Transverse colon (tissue), 4 donors: ENCODE measurements at regions not wholly inside any gene's neighbourhood (a gene's known extent, or its start where the extent isn't known, plus 50 kb on each side); places are given as distances from the start of the nearest gene placed in this dataset.

Experiments
- DNase-seq: peaks from one replicate; pipeline ENCODE4 v3.0.0-alpha.2; 2019
- H3K27ac ChIP-seq, 4 donors: fragments of 200-600 bp; sonication (generic); 2 replicates each; pipeline ENCODE4 v1.5.1; 2016 to 2018; ENCODE audit warnings: inconsistent platforms in 4 of 4
- H3K27me3 ChIP-seq: fragments of 200-600 bp; sonication (generic); 2 replicates; pipeline ENCODE4 v1.5.1; 2017; ENCODE audit warnings: inconsistent platforms
- H3K36me3 ChIP-seq, 4 donors: fragments of 200-600 bp; sonication (generic); 2 replicates each; pipeline ENCODE4 v1.5.1; 2017 to 2019; ENCODE audit warnings: inconsistent platforms in 4 of 4
- H3K4me1 ChIP-seq, 4 donors: fragments of 200-600 bp; sonication (generic); 2 replicates each; pipeline ENCODE4 v1.5.1; 2017 to 2020; ENCODE audit warnings: inconsistent platforms in 4 of 4
- H3K4me3 ChIP-seq, 4 donors: fragments of 200-600 bp; sonication (generic); 1 replicate in 1 of 4; 2 replicates in 3 of 4; pipeline versions ENCODE4 v1.5.1 to v1.6.1; 2017 to 2019; ENCODE audit warnings: inconsistent platforms in 4 of 4
- H3K9me3 ChIP-seq, 2 donors: fragments of 200-600 bp; sonication (generic); 2 replicates each; pipeline ENCODE4 v1.5.1; 2017 to 2019; ENCODE audit warnings: inconsistent platforms in 2 of 2
- EP300 ChIP-seq: sonication (generic); formaldehyde crosslinking; IDR thresholded peaks from one replicate; pipeline ENCODE4 v1.6.1; 2017; ENCODE audit warnings: antibody characterized with exemption, low read depth
- POLR2A ChIP-seq: fragments of 450-650 bp; IDR thresholded peaks from one replicate; pipeline ENCODE4 v1.6.1; 2016; ENCODE audit warnings: antibody characterized with exemption, mild to moderate bottlenecking, moderate library complexity
- POLR2AphosphoS5 ChIP-seq, 3 donors: sonication (generic); formaldehyde crosslinking; IDR thresholded peaks; one replicate each; pipeline ENCODE4 v1.6.1; 2016; ENCODE audit warnings: antibody characterized with exemption in 3 of 3
- WGBS, 2 donors: methylation state at CpG; one replicate each; pipeline ENCODE4 v1.1.5; 2018; ENCODE audit warnings: low coverage in 1 of 2; 5-methylcytosine and 5-hydroxymethylcytosine counted together
- in situ Hi-C, 4 donors: fragments of 200-750 bp; cut with MboI; loops; one replicate each; pipeline versions ENCODE4 v1.15.0 to v1.15.1; 2017; ENCODE audit warnings: low sequenced_read_pairs in 3 of 4, low pct_ligation_motif_present in 1 of 4, low pct_unique_long_range_greater_than_20kb in 1 of 4
- intact Hi-C: fragments of 100-400 bp; cut with DNase I; formaldehyde crosslinking; loops from one replicate; pipeline ENCODE4 v1.15.1; 2023; ENCODE audit warnings: low total_unique reads
- TF ChIP-seq, protein P1 (sequence below), 5 experiments: fragments of 200-600 bp in 3 of 5; fragments of 450-650 bp in 2 of 5; sonication (generic) in 3 of 5; IDR thresholded peaks; 1 replicate in 2 of 5; 2 replicates in 3 of 5; pipeline ENCODE4 v1.5.1; 2016 to 2017; ENCODE audit warnings: antibody characterized with exemption in 5 of 5, inconsistent platforms in 3 of 5, mild to moderate bottlenecking in 2 of 5, moderate library complexity in 1 of 5

DNA sequence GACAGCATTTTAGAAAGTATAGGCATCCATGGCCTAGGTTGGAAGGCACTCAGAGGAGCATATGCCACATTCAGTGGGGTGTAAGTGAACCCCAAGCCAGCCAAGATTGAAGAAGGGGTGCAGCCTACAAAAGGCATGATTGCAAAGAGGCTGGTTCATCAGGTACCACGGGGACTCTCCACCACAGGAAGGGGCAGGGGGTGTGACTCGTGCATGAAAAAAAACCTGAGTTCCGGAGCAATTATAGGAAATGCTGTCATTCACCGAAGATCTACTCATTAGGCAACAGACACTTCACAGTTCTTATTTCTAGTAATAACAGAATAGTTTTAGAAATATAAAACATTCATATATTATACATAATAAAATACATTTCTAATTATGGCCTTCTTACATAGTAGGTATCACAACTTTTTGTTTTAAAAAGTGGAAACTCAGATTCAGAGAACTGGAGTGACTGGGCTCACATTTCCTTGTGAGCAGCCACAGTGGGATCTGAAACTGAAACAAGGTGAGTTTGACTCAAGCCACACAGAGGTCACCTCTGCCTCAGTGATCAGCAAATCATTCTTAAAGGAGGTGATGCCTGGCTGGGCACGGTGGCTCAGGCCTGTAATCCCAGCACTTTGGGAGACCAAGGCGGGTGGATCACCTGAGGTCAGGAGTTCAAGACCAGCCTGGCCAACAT lies 188.4 kb upstream of the GYPC start:
- in situ Hi-C loops = no loop called here
- H3K4me3 ChIP-seq = no peak overlapping the region
- no peak overlapping the region for H3K27ac ChIP-seq
- intact Hi-C loops = no loop called here
- TF ChIP-seq, protein P1, sequence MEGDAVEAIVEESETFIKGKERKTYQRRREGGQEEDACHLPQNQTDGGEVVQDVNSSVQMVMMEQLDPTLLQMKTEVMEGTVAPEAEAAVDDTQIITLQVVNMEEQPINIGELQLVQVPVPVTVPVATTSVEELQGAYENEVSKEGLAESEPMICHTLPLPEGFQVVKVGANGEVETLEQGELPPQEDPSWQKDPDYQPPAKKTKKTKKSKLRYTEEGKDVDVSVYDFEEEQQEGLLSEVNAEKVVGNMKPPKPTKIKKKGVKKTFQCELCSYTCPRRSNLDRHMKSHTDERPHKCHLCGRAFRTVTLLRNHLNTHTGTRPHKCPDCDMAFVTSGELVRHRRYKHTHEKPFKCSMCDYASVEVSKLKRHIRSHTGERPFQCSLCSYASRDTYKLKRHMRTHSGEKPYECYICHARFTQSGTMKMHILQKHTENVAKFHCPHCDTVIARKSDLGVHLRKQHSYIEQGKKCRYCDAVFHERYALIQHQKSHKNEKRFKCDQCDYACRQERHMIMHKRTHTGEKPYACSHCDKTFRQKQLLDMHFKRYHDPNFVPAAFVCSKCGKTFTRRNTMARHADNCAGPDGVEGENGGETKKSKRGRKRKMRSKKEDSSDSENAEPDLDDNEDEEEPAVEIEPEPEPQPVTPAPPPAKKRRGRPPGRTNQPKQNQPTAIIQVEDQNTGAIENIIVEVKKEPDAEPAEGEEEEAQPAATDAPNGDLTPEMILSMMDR (IDR thresholded peaks at IDR 0.05) = no peak
- TF ChIP-seq POLR2A (no peak), POLR2AphosphoS5 (IDR thresholded peaks at IDR 0.05) (no peak), EP300 (no peak)
- WGBS, 2 donors = 58 to 81% methylated on average over 4 to 6 of the region's 6 CpGs
- no peaks in the 10 kb centered on the region for H3K9me3 ChIP-seq
- no peaks in the 10 kb centered on the region for H3K36me3 ChIP-seq
- no peak for DNase-seq
- no peaks in the 10 kb centered on the region for H3K27me3 ChIP-seq
- no peaks in the 10 kb centered on the region for H3K4me1 ChIP-seq

DNA sequence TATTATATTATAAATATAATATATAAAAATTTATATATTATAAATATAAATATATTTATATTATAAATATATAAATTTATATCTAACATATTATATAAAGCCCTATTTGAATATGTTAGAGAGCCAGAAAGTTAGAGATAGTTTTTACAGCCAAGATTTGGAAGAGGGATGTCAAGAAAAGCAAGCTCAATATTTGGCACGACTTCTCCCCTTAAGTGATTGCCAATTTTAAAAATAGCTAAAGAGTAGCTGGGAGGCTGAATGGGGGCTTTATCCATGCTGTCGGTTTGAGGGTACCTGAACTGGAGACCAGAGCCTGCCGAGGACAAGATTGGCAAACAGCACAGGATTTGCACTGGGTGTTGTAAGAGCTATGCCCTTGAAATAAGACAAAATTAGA lies 180.9 kb upstream of the GYPC start:
- TF ChIP-seq, protein P1 (IDR thresholded peaks at IDR 0.05) = no peak
- TF ChIP-seq EP300 (no peak), POLR2A (no peak), POLR2AphosphoS5 (IDR thresholded peaks at IDR 0.05) (no peak)
- 57 to 78% methylated on average over 3 of the region's 3 CpGs for WGBS, 2 donors
- Histone ChIP-seq H3K4me1 (no peaks in the 10 kb centered on the region), H3K9me3 (no peaks in the 10 kb centered on the region), H3K4me3 (no peak overlapping the region), H3K27me3 (no peaks in the 10 kb centered on the region), H3K36me3 (no peaks in the 10 kb centered on the region), H3K27ac (no peak overlapping the region)
- in situ Hi-C loops (no loop called here), intact Hi-C loops (no loop called here)
- no peak for DNase-seq

DNA sequence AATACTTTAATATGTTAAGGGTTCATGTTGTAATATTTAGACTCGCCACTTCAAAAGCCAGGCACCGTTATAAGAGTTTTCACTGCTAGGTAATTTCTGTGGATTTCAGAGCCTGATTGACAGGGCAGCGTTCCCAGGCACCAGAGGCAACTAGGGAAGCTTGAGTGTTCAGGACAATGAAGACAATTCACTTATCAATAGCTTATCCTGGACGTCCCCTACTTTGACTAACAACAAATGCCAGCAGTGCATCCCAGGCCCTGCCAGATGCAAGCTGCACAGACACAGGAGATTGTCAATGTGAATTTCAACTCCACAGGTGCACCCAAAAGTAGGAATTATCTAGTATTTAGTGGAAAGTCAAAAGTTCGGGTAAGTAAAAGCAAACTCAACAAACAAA lies 179.3 kb upstream of the GYPC start:
- Histone ChIP-seq H3K4me3 (no peak overlapping the region), H3K27ac (no peak overlapping the region), H3K27me3 (no peaks in the 10 kb centered on the region), H3K9me3 (no peaks in the 10 kb centered on the region), H3K36me3 (no peaks in the 10 kb centered on the region), H3K4me1 (no peaks in the 10 kb centered on the region)
- WGBS, 2 donors = 46 to 52% methylated on average over 5 of the region's 5 CpGs
- no peak for DNase-seq
- in situ Hi-C loops = no loop called here
- intact Hi-C loops = no loop called here
- TF ChIP-seq, protein P1 (IDR thresholded peaks at IDR 0.05) = no peak
- TF ChIP-seq POLR2AphosphoS5 (IDR thresholded peaks at IDR 0.05) = no peak
- no peak for TF ChIP-seq POLR2A
- TF ChIP-seq EP300 = no peak

DNA sequence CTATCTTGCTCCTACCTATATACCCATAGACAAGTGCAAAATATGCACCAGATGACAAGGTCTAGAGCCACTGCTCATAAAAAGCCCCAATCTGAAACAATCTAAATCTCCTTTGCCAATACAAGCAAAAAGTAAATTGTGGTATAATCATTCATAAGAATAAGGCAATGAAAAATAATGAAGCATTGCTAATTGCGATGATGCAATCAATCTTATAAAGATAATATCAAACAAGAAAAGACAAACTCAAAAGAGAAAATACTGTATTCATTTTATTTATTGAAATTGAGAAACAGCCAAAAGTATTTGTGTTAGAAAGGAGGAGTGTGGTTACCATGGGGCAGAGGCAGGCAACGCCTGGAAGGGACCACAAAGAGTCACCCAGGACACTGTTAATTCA lies 175.9 kb upstream of the GYPC start:
- Histone ChIP-seq H3K27me3 (no peaks in the 10 kb centered on the region), H3K36me3 (no peaks in the 10 kb centered on the region), H3K9me3 (no peaks in the 10 kb centered on the region), H3K27ac (no peak overlapping the region), H3K4me1 (no peaks in the 10 kb centered on the region), H3K4me3 (no peak overlapping the region)
- 77% methylated on average over 2 of the region's 2 CpGs; no CpG with 5 or more reads in 1 of the 2 donors for WGBS, 2 donors
- intact Hi-C loops = no loop called here
- TF ChIP-seq POLR2A (no peak), POLR2AphosphoS5 (IDR thresholded peaks at IDR 0.05) (no peak), EP300 (no peak)
- TF ChIP-seq, protein P1 (IDR thresholded peaks at IDR 0.05) = no peak
- DNase-seq = no peak
- in situ Hi-C loops = no loop called here
